ENCODE measurements at regions not wholly inside any gene's neighbourhood (a gene's known extent, or its start where the extent isn't known, plus 50 kb on each side); places are given as distances from the start of the nearest gene placed in this dataset.
"Not testable (repeated sequence)": the region's sequence is repeated elsewhere in the genome, so short reads cannot be mapped to it uniquely, and the experiment has no call there.

DNA sequence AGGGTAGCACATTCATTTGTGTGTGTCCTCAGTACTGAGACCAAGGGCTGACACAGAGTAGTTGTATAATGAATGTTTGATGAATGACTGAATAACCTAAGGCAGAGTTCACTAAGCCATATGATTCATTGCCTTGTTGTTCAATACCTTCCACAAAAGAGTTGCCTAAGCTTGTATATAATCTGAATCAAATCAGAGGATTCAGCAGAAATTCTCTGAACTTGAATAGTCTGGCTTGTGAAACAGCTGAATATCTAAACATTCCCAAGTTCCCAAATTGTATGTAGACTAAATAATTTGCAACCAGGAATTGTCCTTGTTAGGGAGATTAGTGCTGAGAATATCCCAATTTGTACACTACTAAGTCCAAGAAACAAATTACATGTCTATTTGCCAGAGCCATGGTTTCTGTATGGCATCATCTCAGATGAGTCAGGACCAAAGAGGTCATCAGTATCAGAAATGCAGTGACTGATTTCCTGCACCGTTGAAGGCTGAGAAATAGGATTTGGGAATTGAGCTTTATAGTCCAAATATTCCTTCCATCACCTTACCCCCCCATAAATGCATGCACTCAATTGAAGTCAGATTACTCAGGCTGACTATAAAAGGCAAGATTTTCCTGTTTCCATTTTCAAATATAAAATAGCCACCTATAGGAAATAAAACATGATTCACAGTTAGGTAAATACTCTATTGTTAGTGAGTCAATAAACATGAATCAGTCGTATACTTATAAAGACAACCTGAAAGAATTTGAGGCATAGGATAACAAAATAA is 168.7 kb downstream of the PHLDA1 start:
- DNase-seq: no peak

DNA sequence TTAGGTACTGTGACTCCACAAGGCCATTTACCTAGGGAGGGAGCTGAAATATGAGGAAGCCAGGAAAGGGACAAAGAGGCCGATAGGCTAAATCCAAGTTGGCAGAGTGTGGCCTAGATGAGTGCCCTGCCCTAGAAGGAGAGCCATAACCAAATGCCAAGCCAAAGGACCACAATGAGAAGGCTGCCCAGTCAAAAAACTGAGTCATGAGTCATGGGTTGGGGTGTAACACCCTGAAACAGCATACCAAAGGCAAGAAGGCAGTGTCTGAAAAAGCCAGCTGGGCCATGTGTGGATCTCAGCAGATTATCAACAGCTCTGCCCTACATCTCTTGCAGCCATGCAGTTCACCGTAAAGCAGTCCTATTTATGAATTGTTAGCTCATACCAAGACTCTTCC is 171.7 kb downstream of the PHLDA1 start:
- DNase-seq: no peak

DNA sequence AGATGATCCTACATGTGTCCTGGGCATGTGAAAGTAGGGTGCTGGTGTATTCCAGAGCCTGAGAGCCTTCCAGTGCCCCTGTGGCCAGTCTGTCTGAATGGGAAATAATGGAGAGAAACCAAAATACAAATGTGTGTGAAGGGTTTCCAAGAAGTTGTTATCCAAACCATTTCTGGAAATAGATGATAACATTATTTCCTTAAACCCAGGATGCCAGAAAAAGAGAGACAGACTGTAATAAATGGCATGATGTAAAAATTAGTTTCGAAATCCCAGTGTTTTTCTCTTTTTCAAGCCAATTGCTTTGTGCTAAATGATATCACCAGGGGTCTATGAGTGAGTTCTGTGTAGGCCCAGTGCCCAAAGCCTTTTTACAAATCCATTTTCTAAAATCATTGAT is 175.3 kb downstream of the PHLDA1 start:
- no peak for DNase-seq

DNA sequence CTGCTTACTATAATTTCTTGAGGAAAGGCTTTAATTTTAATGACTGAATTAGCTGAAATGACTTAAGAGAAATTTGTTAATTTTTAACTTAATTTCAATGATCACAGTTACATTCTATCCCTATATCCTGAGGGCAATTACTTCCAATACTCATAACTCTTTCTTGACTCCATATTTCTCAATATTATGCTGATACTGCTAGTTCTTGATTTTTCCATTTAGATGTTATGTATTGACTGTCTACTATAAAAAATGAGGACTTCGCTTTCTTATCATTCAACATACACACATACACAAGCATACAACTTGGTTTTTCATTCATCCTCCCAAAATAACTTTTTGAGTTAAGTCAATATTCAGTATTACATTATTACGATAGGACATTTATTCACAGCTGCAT is 176.2 kb downstream of the PHLDA1 start:
- no peak for DNase-seq

DNA sequence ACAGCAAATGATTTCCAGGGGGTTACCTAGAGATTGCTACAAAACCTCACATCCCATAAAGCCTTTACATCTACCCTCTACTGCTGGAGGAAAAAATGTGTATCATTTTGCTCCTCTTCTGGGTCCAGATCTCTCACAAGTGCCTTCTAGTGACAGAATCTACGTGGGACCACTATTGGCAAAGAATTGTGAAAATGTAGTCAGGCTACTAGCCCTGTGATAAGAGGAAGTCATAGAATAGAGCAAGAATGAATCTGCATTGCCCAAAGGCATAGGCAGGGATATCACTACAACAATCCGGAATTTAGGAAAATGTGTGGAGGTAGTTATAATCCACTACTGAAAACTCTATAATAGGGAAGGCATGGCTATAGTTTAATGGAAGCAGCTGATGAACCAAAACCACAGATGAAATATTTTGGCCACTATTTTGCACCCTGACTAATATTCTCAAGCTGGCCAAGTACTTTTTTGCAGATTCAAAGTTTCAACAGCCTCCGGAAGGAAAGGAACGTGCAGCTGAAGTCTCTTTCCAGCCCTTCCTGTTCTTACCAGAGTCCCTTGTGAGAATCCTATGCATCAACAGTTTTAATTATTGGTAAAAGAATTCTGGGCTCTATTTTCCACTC is 176.8 kb downstream of the PHLDA1 start:
- DNase-seq: no peak

DNA sequence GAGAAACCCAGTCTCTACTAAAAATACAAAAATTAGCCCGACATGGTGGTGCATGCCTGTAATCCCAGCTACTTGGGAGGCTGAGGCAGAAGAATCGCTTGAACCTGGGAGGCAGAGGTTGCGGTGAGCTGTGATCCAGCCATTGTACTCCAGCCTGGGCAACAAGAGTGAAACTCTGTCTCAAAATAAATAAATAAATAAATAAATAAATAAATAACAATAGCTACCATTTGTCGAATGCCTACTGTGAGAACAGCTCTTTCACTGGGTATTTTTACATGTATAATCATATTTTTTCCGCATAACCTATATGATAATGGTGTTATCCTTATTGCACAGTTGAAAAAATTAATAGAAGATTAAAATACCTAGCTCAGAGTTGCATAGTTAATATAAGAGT is 177.4 kb downstream of the PHLDA1 start:
- DNase-seq: not testable (repeated sequence)

DNA sequence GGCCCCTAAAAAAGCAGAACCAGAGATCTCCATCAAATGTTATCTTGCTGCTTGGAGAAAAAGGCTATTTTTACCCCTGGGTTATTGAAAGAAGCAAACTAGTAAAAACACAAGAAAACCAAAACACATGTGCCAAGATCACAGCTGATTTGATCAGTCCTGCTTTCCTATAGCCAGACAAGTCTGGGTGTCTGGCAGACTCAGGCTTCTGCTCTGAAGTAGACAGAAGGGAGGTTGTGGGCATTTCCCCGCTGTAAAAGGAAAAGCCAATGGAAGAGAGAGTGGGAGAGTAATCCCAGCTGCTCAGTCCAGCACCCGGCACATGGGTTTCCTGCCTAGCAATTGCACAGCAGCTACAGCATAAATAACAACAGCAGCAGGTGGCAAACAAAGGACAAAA is 177.9 kb downstream of the PHLDA1 start:
- peak; percentile 19 for DNase-seq

DNA sequence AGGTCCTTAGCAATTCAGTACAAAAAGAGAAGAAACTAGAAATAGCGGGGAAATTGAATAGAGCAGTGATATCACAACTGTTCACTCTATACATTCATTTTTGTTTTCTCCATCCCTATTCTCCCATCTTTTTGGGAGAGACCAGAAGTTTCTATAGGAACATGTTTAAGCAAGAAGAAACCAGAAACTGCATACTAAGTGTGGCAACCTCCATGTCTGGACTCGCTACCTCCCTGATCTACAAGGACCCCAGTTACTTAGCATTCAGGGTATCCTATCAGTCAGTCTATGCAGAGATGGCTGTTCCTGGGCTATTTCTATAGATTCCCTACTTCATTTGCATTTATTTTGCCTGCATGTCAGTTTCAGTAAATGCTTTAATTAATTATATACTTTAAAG is 178.6 kb downstream of the PHLDA1 start:
- DNase-seq: no peak

DNA sequence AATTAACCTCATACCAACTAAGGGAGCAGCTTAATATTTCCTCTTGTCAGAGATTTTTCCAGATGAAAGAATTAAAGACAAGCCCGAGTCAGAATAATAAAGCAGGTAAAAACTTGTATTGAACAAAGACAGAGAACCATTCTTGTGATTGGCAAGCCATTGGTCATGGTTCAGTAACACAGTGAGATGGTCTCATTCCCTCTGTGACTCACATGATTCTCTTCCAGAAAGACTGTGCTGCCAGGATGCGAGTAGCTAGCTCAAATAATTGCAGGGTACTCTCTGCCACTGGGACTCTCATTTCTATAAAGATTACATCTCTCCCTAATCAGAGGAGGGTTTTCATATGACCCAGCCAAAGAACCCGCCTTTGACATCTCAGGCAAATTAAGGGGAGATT is 179.4 kb downstream of the PHLDA1 start:
- no peak for DNase-seq

DNA sequence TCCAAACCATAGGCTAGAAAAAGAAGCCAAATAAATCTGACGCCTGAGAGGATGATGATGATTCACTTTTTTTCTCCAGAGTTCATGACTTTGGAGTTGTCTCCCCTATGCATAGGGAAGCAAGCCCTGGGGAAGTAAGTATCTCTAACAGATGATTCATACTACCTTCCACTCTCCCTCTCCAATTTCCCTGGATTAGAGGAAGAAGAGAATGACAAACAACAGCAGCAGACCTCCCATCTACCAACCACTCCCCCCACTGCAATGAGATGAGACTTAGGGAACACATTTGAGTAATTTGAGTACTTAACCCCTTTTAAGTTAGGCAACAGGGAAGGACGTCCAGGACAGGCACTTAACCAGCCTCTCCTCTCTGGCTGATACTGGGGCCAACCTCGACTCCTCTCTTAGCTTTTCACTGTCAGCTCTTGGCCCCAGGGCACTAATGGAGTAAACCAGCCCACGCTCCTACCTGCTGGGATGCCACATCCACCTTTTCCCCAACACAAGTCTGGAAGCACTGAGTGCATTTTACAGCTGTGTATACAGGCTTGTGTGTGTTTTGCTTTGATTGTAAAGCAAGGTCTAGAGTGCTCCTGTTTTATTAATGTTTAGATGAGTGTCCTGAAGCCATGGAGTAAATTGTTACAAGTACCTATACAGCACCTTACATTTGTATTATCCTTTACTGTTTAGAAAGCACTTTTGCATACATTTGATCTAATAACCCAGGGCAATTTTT is 180.7 kb downstream of the PHLDA1 start:
- DNase-seq: no peak

DNA sequence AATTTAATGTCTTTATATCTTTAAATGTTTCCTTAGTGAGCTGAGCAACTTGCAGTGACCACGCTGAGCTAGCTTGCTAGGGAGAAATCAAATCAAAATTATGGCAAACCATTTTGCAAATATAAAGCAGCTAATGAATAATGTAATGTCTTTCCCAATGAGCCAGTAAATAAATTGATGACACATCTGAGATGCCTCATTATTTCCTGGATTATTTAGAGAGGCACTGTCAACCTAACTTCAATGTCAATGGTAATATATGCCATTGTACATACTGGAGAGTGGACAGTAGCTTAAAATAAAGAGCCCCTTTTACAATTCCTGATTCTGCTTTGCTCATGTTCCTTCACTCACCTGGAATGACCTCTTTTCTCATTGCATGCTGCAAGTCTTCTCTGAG is 182.6 kb downstream of the PHLDA1 start:
- DNase-seq: no peak

DNA sequence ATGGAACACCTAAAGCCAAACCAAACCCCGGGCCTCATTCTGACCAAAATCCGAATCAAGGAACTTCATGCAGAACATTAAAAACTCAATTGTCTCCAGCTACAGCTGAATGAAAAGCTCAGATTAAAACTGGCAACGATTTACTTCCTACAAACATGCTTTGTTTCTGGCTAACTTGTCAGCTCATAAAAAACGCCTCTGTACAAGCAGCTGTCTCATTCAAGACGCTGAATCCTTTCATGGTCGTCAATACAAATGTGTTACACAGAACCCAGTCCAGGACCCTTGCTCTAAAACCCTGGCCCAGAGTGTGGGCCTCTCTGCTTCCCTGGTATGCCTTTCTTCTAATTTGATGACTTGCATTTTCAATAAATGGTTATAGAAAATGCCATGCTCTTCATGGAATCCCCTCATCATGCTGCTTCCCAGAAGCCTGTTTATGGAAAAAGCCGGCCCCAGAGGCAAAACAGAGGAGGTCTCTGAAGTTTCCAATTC is 183.1 kb downstream of the PHLDA1 start:
- no peak for DNase-seq

DNA sequence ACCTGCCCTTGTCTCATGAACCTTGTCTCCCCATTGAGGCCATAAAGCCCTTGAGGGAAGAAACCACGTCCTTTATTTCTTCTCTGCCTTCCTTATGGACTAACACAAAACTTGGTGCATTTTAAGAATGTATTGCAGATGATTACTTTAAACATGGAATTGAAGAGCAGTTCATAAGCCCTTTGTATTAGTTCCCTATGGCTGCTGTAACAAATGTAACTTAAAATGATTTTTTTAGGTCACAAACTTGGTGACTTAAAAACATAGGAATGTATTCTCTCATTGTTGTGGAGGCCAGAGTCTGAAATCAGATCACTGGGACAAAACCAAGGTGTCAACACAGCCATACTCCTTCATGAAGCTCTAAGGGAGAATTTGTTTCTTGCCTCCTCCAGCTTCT is 185.5 kb downstream of the PHLDA1 start:
- no peak for DNase-seq

DNA sequence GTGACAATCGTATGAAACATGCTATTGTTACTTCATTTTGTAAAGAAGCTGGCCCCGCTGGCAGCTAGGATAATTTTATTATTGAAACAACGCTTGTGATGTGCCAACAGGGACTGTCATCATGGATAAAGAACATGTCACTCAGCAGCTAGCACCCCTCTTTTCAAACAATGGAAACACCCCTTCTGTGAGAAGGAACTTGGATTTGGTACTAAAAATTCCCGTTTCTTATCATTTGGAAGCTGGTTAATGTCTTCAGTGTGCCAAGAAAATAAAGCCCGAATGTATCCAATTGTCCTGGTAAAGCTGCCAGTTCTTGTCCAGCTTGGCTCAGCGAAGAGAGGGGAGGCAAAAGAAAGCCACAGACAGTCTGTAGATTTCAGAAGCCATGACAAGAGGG is 186.6 kb downstream of the PHLDA1 start:
- no peak for DNase-seq

DNA sequence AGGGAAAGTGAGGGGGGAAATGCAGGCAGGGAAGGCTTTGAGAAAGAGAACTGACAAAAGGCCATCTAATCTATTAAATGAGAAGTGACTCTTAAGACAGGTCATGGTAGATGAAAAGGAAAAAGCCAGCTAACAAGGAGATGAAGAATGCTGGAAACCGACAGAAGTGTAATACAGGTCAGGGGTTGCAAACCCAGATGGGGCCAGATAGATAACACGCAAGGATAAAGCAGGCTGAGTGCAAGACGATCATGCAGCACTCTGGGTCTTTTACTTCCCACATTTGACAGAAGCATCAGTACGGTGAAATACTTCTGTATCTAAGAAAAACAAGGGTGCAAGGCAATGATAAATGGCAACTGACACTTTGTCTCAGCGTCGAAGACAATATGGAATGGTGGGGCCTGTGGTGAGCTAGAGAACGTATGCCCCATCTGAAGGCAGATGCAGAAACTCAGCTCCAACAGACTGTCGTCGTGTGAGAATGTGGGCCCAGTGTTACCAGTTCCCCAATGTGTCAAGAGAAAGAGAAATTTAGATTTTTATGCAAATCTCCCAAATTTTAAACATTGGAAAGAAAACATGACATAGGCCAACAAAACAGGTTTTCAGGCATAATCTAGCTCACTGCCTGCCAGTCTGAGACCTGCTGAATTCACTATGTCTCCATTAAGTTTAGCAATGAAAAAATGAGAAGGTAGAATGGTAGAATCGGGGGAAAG is 187.4 kb downstream of the PHLDA1 start:
- DNase-seq: no peak

DNA sequence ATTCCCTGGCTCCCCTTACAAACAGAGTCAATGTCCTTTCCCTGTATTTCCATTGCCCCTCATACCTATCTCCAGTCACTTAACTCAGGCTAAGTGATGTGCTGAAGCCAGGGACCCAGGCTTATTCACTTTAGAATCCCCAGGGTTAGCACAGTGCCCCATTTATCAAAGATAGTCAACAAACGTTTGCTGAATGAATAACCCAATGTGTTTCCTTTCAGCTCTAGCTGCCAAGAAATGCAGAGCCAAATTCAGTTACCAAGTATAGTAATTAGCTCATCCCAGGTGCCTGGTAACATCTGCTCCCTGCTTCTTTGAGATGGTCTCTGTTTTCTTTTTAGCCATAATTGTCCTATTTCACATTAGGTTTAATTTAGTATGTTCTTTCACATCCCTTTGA is 189.5 kb downstream of the PHLDA1 start:
- DNase-seq: peak; percentile 39

DNA sequence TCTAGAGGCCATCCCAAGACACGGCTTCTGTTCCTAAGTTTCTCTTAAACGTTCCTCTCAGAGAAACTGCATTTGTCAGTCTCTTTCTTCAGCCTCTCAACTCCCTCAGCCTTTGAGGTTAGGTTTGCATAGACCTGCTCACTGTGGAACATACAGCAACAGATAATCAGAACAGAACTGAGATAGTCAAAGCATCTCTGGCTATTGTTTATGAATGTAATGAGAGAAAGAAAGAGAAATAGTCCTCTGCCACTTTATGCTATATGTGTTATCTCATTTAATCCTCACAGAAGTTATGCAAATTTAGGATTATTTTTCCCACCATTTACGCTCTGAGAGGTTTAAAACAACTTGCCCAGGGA is 190.6 kb downstream of the PHLDA1 start:
- DNase-seq: no peak

DNA sequence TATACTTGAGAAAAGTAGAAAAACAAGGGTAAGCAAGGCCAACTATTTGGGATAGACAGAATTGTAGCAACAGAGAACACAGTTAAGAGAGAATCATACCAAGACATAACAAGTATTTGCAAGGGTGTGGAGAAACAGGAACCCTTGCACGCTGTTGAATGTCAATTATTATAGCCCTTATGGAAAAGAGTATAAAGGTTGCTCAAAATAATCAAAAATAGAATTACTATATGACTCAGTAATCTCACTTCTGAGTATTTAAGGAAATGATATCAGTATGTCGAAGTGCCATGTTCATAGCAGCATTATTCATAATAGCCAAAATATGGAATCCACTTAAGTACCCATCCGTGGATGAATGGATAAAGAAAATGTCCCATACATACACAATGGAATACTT is 193.3 kb downstream of the PHLDA1 start:
- DNase-seq: no peak

DNA sequence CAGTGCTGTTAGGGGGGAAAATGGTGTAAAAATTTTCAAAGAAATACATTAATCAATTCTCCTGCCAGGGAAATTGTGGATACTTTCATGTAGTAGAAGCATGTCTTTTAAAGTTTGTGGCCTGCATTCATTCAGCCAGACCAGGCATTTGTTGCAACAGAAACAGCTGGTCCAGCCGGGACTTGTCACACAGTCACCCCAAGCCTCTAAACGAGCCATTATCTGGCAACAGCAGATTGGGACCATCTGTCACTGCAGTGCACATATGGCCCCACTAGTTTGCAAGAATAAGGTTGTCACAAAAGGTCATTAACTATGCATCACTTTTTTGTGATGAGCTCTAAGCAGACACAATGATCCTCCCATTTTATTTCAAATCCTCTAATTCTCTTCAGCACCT is 193.9 kb downstream of the PHLDA1 start:
- peak; percentile 95 for DNase-seq

DNA sequence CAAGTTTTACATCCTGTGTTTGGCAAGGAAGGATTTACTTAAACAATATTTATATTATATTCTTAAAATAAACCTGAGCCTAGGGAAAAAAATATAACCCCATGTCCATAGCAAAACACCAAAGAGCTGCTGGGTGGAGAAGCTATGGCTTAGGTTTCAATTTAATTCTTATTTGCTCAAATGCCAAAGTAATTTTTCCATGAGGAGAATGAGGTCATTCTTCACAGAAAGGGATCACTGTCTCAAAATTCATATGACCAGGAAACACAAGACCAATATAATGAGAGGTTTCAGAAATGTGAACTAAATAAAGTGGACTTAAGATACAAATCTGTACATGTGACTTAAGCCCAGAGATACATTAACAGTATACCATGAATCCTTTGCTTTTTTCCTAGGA is 195.0 kb downstream of the PHLDA1 start:
- DNase-seq: no peak

DNA sequence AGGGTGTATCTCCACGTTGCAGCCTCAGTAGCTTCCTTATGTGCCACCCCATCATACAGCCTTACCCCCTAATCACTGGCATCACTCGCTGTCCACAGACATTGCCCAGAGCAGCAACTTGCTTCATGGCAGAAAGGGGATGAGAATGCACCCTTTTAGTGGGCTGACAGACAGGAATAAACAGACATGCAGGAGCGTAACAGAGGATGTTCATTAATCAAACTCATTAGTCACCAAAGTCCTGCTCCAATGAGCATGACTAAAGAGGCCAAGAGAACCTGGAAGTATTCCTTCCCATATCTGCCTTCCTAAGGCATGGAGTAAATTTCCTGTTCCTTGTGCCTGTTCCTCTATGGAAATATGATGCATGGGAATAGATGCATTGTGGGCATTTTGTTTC is 197.0 kb downstream of the PHLDA1 start:
- no peak for DNase-seq

DNA sequence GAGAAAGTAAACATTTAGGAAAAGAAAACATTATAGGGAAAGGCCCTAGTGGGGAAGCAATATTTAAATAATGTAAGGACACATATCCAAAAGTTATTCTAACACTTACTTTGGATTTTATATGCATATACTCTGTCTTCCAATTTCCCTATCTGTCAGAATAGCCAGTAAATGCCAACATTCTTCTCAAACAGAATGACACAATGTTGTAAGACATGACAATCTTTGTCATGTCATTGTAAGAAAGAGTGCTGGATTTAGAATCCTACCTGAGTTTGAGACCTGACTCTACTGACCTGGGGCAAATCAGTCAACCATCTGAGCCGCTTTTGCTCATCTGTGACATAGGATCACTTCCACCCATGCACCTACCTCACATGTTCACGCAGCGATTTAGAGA is 198.3 kb downstream of the PHLDA1 start:
- no peak for DNase-seq

DNA sequence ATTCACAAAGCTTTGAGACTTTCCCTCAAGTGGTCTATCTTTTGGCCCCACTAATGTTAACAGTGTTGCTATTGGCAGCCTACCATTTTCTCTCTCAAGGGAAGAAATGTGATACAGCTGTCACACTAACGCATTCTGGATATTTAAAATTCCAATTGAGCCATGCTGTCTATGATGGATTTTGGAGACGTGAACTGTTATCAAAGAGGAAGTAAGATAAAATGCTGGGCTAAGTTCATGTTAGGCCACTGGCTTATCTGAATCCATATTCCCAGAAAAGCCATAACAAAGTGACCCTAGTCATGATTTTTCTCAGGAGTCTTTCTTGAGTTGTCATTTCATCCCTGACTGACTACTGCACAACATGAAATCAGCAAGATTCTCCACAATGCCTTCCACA is 200.2 kb downstream of the PHLDA1 start:
- DNase-seq: peak; percentile 74
